Activated T-cell treated with anti-CD3 and anti-CD28 coated beads for 48 hours (primary cell): ENCODE measurements at regions not wholly inside any gene's neighbourhood (a gene's known extent, or its start where the extent isn't known, plus 50 kb on each side); places are given as distances from the start of the nearest gene placed in this dataset.
"Not testable (repeated sequence)": the region's sequence is repeated elsewhere in the genome, so short reads cannot be mapped to it uniquely, and the experiment has no call there.

Source experiments
- DNase-seq: peaks from one replicate; pipeline ENCODE4 v3.0.0-alpha.2; 2020; ENCODE audit warnings: low read depth

- DNase-seq = no peak
Measured at GRCh38 chr5:67983251-67984110, 232.1 kb upstream of the PIK3R1 start.

GRCh38 chr5:67982160-67982559 is 233.4 kb upstream of the PIK3R1 start:
- not testable (repeated sequence) for DNase-seq

DNA sequence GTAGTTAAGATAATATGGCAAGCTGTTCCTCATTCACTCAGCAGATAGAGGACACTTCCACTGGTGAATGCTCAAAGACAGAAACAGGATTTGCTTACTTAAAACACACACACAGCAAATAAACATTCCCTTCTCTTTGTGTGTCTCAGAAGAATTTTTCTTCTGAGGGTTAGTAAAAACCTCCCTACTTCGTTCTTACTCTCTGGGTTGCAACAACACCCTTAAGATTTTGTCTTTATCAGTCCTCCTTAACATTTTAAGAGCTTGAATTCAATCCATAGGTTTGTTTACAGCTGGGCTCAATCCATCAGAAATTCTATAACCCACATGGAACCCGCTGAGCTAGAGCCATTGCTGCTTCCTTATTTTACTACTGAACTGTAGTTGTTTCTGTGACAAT is 237.4 kb upstream of the PIK3R1 start:
- no peak for DNase-seq

DNA sequence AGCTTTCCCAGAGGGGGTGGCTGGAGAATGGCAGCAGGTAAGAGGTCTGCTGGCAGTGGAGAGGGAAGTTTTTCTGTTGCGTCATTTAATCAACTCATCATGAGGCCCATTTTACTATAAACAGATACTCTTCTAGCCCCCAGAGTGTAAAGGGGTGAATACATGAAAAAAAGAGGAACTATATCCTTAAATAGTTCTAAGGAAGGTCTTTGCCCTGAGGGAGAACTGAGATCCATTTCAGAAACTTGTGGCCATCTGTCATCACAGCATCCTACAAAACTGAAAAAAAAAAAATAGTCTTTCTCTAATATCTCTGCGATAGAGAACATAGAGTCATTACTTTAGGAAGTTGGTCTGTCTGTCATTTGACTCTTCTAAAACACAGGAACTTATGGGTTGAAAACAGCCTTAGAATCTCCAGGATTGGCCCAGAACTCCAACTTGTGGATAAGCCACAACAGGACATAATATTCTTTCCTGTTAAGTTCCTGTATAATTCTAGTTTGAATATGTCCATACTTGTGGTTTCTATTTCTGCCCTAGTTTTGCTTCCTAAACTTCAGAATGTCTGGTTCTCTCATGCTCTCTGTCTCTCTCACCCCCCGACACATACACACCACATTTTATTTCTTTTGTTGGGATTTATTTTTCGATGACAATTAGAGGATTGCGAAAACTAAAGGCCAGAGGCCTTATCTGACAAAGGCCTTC is 238.5 kb upstream of the PIK3R1 start:
- no peak for DNase-seq

DNA sequence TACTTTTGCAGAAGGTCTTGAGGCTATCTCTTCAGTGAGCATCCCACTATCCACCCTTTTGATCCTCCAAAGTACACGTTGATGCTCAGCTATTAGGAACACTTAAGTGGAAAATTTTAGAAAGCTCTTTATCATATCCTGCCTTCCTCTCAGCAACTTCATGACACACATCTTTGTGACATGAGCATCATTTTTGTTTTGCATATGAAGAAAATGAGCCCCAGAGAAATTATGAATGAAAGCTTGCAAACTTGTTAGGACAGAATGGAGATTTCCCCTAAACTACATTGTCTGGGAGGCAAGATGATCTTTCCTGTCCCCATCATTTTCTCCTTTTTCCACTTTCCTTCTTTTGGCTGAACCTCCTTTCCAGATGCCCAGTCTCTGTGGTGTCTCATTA is 239.4 kb upstream of the PIK3R1 start:
- DNase-seq = no peak

DNA sequence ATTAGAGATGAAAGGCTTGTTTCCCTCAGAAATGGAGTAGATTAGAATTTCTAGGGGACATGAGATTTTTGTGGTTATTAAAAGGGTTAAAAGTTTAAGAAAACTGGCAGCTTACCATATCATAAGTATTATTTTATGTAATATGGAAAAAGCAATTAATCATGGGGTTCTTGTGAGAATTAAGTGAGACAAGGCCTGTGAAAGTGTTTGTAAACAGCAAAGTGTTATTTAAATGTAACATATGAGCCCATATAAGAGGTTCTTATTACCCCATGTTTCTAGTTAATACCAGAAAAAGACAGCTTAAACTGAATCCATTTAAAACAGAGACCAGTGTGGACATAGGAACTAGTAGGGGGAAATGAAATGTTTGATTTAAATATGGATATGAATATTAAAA is 241.1 kb upstream of the PIK3R1 start:
- DNase-seq = no peak

DNA sequence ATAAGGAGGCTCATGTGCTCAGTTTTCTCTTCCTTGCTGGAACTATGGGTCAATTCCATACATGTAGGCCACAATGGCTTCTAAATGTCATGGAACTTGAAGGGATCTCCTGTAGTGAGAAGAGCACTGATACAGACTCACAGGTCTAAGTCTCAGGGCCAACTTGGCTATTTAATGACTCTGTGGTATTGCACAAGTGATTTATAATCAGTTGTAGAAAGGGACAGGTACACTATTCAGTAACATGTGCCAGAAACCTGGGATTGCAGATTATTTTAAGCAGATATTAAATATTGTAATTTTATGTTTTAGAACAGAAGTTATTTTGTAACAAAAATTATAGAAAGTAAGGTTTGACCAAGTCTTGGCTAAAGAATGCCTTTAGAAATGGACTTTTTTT is 241.5 kb upstream of the PIK3R1 start:
- DNase-seq = no peak

- no peak for DNase-seq
Measured at GRCh38 chr5:67971971-67972821, 243.4 kb upstream of the PIK3R1 start.

- DNase-seq = no peak
Measured at GRCh38 chr5:67971223-67971830, 244.2 kb upstream of the PIK3R1 start.

DNA sequence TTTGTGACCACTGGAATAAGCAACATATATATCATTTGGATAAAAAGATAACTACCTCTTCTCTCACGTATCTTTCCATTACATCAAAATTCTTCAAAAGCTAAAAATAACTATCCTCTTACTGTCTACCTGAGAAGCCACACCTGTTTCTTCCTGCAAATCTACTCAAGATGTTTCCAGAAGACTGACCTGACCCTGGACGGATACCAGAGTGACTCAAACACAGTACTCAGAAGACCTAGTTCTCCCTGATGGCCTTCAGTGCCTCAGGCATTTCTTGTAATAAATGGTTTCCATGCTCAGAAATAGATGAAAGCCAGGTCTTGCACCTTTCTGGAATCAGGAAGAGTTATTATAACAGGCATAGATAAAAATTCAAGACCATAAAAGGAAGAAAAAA is 245.9 kb upstream of the PIK3R1 start:
- DNase-seq = no peak

- no peak for DNase-seq
Measured at GRCh38 chr5:67969176-67969575, 246.4 kb upstream of the PIK3R1 start.

- no peak for DNase-seq
Measured at GRCh38 chr5:67966712-67967111, 248.8 kb upstream of the PIK3R1 start.

- DNase-seq = no peak
Measured at GRCh38 chr5:67964619-67965018, 250.9 kb upstream of the PIK3R1 start.

DNA sequence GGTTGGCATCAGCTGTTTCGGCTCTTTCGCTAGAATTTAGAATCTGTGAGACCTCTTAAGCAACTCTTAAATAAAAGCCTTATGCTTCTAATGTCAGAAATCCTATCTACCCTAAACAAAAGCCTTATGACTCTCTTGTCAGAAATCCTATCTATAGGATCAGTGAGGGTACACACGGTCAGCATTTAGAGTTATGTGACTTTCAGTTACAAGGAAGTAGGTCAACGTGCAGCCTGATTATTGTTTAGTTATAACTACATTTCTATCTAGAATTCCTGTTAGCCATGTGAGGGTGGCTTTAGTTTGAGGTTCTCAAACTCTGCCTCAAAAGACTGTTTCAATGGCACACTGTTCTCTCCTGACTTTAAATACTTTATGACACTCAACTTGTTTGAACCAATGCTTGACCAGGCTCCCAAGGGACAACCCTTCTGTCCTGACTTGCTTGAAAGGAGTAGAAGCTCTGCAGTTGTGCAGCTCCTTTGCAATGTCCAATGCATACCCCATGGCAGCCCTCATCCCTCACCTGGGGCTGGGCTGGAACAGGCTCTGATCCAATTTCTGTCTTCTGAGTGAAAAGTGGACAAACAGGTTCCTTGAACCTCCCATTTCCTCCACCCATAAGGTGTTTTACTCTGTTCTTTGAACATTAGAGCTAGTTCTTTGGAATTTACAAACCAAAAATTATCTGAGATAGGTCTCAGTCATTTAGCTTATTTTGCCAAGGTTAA is 251.6 kb upstream of the PIK3R1 start:
- no peak for DNase-seq

- DNase-seq = no peak
Measured at GRCh38 chr5:67960939-67961338, 254.6 kb upstream of the PIK3R1 start.

DNA sequence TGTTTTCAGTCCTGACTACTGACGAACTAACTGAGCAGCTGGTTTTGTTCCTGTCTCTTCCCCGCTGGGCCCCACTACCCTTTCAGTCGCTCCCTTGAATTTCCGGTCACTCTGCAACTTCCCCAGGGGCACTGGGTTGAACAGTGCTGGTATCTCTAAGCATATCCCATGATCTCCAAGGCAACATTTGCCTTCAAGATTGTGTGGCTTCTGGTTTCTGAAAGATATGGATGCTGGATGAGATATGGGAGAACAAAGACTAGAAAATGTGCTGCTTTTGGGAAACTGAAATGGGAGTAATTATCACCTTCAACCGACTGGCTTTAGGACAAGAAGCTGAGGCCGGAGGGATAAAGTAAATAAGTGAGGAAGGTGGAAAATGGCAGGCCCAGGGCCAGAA is 258.2 kb upstream of the PIK3R1 start:
- no peak for DNase-seq

- no peak for DNase-seq
Measured at GRCh38 chr5:67954351-67954750, 261.2 kb upstream of the PIK3R1 start.

GRCh38 chr5:67942421-67942820 is 273.1 kb upstream of the PIK3R1 start:
- no peak for DNase-seq

- DNase-seq = no peak
Measured at GRCh38 chr5:67941614-67942401, 273.7 kb upstream of the PIK3R1 start.

DNA sequence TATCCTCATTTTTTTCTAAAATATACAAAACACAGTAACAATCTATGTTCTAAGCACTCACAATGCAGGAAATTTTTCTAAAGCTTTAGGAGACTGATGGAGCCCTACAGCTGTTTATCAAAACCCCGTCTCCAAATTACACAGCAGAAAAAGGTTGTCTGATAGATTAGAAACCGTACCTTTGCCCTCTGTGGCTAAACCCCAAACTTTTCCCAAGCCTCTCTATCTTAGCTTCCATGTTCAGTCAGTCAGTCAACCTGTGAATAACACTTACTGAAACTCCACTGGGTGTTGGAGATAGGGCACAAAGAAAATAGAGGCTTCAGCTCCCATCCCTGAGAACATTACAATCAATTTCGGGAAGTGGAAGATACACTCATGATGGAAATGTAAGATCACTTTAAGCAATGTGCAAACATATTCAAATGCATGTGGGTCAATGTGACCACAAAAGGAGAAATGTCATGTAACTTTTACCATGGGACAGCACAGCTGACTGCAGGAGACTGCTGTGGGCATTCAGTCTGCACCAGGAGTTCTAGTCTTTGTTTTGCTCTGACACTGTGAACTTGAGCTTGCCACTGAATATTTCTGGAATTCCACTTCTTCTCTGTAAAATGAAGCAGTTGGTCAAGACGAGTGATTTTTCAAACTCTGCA is 279.5 kb upstream of the PIK3R1 start:
- no peak for DNase-seq
